Frontal cortex (tissue), 3 donors: ENCODE measurements at regions not wholly inside any gene's neighbourhood (a gene's known extent, or its start where the extent isn't known, plus 50 kb on each side); places are given as distances from the start of the nearest gene placed in this dataset.
"Not testable (repeated sequence)": the region's sequence is repeated elsewhere in the genome, so short reads cannot be mapped to it uniquely, and the experiment has no call there.

Source experiments
- DNase-seq, 2 donors: peaks; one replicate each; pipeline ENCODE4 v3.0.0; 2012; ENCODE audit warnings: low spot score in 2 of 2
- FAIRE-seq: peaks from 2 replicates; lab custom pipeline; 2012; peaks lifted over from hg19 to GRCh38; lab: Jason Lieb, UNC
- donor health status: control.
- donor health status: control.
- donor health status: control.

GRCh38 chr13:78540058-78540457 lies 63.3 kb downstream of the POU4F1 start:
- no peak for FAIRE-seq
- no peak for DNase-seq

- not testable (repeated sequence) for FAIRE-seq, DNase-seq
Observed at GRCh38 chr13:78526044-78526443, 77.3 kb downstream of the POU4F1 start.

- DNase-seq: no peak
- FAIRE-seq: no peak
Observed at GRCh38 chr13:78524936-78525335, 78.4 kb downstream of the POU4F1 start.

GRCh38 chr13:78521091-78521490 lies 82.3 kb downstream of the POU4F1 start:
- no peak for DNase-seq
- FAIRE-seq: no peak

- no peak for DNase-seq
- FAIRE-seq: no peak
Observed at GRCh38 chr13:78520425-78520824, 82.9 kb downstream of the POU4F1 start.

- FAIRE-seq, DNase-seq: not testable (repeated sequence)
Observed at GRCh38 chr13:78518482-78518881, 84.9 kb downstream of the POU4F1 start.

- FAIRE-seq (no peak), DNase-seq (no peak)
Observed at GRCh38 chr13:78499802-78500201, 103.5 kb downstream of the POU4F1 start.

- FAIRE-seq: no peak
- no peak for DNase-seq
Observed at GRCh38 chr13:78497702-78498355, 105.5 kb downstream of the POU4F1 start.

- FAIRE-seq: no peak
Observed at GRCh38 chr13:78491978-78492377, 111.4 kb downstream of the POU4F1 start.

GRCh38 chr13:78490225-78490624 lies 113.1 kb downstream of the POU4F1 start:
- FAIRE-seq, DNase-seq: not testable (repeated sequence)

More at GRCh38 chr13:78491978-78492377, 111.4 kb downstream of the POU4F1 start:
- no peak for DNase-seq

- DNase-seq (no peak), FAIRE-seq (peak; percentile 83)
Observed at GRCh38 chr13:78487707-78488106, 115.6 kb downstream of the POU4F1 start.

GRCh38 chr13:78485803-78486202 lies 117.5 kb downstream of the POU4F1 start:
- DNase-seq (no peak), FAIRE-seq (no peak)

- DNase-seq (no peak), FAIRE-seq (no peak)
Observed at GRCh38 chr13:78478183-78478582, 125.2 kb downstream of the POU4F1 start.

- FAIRE-seq (no peak), DNase-seq (no peak)
Observed at GRCh38 chr13:78476910-78477309, 126.4 kb downstream of the POU4F1 start.

GRCh38 chr13:78468621-78469020 lies 134.7 kb downstream of the POU4F1 start:
- FAIRE-seq (no peak), DNase-seq (no peak)

- no peak for FAIRE-seq
Observed at GRCh38 chr13:78465250-78465649, 138.1 kb downstream of the POU4F1 start.

GRCh38 chr13:78460176-78460575 lies 143.2 kb downstream of the POU4F1 start:
- DNase-seq (no peak), FAIRE-seq (no peak)

More at GRCh38 chr13:78465250-78465649, 138.1 kb downstream of the POU4F1 start:
- no peak for DNase-seq

- DNase-seq (no peak), FAIRE-seq (no peak)
Observed at GRCh38 chr13:78443839-78444238, 159.5 kb downstream of the POU4F1 start.

GRCh38 chr13:78437781-78438180 lies 165.6 kb downstream of the POU4F1 start:
- FAIRE-seq: no peak

GRCh38 chr13:78436311-78436710 lies 167.0 kb downstream of the POU4F1 start:
- FAIRE-seq: no peak
- no peak for DNase-seq

More at GRCh38 chr13:78437781-78438180, 165.6 kb downstream of the POU4F1 start:
- no peak for DNase-seq

- FAIRE-seq (no peak), DNase-seq (no peak)
Observed at GRCh38 chr13:78431328-78431727, 172.0 kb downstream of the POU4F1 start.

- FAIRE-seq (no peak), DNase-seq (no peak)
Observed at GRCh38 chr13:78430811-78431210, 172.5 kb downstream of the POU4F1 start.
